HG02610 (cell line): ENCODE measurements at regions not wholly inside any gene's neighbourhood (a gene's known extent, or its start where the extent isn't known, plus 50 kb on each side); places are given as distances from the start of the nearest gene placed in this dataset.

Experiments used
- ATAC-seq: cut with Tn5 transposase; IDR thresholded peaks from one replicate; pipeline ENCODE4 v1.9.1; 2021; ENCODE audit warnings: mild to moderate bottlenecking, moderate library complexity; ENCODE audit not compliant: unreplicated experiment

DNA sequence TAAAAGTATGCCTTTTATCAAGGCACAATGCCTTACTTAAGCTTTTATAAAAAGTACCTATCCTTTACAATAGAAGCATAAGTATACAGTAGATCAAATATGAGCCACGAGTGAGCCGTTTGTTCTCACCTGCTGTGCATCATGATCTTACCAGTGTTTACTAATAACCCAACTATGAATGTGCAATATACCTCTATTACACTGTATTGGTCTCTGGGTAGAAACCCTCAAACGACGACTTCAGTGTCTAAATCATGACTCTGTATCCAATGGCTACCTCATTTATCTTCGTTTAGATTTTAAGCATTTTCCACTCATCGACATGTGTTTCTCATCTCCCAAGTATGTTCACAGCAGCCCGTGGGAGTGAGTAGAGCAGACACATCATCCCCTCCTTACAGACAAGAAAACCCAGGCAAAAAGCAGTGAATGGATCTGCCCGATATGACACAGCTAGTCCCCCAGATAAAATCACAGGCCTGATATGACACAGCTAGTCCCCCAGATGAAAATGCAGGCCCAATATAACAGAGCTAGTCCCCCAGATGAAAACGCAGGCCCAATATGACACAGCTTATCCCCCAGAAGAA, 279.8 kb downstream of the TNS1 start:
- ATAC-seq, result no peak

DNA sequence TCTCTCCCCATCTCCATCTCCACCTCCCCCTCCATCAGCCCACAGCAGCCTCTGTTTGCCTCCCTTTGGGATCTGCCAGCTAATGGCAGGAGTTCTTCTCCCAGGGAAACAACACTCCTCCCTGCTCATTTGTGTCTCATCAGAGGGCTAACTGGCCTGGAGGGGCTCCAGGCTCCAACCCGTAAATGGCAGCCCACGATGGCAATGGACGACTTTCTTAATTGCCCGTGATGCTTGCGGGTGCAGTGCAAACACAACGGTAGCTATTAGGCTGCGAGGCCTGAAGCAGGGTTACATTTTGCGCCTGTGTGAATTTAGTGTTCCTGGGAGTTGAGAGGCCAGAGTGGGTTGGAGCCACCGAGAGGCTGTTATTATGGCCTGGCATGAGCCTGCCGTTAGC, 285.1 kb downstream of the TNS1 start:
- no peak for ATAC-seq

GRCh38 chr2:217715484-217715883, 287.3 kb downstream of the TNS1 start:
- no peak for ATAC-seq

DNA sequence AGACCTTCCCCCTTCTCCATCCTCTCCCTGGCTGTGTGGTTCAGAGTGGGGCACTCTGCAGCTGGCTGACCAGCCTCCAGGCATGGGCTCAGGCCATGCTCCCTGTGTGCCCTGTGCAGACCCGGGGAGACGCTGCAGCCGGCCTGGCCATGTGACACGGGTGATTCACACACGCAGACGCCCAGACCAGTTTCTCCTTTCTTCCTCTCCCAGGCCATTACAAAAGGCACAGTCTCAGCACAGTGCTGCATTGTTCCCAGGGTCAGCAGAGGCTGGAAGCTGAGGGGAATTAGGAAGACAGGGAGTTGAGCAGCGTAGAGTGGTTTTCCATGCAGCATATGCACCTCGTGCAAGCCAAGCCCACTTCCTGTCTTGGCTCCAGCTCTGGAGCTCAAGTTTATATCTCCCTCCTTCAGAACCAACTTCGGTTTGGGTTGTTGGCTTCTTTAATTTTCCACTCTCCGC, 288.5 kb downstream of the TNS1 start:
- no peak for ATAC-seq

GRCh38 chr2:217713395-217714286, 289.2 kb downstream of the TNS1 start:
- no peak for ATAC-seq

DNA sequence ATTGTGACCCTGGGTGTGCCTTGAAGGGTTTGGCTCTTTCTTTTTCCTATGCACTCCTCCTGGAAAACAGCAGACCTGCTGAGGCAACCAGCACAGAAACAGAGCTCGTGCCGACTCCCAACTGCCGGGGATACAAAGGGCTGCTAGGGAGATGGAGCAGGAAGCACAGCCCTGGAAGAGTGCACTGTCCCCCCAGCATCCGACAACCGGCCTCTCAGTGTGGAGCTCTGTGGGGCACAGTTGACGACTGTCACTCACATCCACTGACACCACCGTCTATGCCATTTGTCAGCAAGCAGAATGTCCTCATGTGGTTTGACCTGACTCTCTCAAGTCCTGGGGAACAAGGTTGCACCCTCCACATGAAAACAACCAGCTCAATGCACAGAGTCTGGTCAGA, 290.4 kb downstream of the TNS1 start:
- no peak for ATAC-seq

DNA sequence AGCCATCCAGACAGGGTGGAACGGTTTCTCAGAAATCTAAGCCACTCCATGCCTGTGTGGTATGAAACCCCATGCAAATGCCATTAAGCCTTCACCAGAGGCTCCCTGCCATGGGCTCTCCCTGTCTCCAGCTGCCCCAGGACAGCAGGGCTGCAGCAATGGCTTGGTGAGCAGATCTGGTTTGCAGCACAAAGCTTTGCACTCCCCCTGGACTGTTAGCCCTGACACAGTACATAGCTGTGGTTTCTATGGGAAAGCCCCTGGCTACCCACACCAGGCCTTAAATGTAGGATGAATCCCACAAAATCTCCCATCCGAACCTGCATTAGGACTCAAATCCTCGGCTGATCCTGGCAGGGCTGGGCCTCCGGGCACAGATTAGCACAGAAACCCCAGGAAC, 291.6 kb downstream of the TNS1 start:
- no peak for ATAC-seq

DNA sequence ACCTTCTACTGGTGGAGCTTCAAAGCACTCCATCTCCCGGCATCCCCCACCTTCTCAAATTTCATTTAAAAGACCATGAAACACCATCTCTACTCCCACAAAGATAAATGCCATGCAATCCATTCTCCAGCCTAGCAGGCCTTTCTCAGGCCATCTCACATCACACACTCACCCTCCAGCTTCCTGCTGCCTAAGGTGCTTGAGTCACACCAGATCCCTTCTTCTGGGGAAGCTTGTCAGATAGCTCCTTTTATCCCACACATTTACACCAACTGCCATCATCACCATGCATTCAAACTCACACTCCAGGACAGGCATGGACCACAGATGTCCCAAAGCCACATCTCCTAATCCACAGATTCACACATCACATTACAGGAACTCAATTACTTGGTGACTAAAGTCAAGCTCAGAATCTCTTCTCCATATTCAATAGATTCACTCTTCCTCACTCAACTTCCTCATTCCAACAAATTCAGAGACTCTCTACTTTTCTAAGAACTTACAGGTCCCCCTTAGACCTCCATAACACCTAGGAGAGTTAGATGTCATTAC, 292.5 kb downstream of the TNS1 start:
- no peak for ATAC-seq

DNA sequence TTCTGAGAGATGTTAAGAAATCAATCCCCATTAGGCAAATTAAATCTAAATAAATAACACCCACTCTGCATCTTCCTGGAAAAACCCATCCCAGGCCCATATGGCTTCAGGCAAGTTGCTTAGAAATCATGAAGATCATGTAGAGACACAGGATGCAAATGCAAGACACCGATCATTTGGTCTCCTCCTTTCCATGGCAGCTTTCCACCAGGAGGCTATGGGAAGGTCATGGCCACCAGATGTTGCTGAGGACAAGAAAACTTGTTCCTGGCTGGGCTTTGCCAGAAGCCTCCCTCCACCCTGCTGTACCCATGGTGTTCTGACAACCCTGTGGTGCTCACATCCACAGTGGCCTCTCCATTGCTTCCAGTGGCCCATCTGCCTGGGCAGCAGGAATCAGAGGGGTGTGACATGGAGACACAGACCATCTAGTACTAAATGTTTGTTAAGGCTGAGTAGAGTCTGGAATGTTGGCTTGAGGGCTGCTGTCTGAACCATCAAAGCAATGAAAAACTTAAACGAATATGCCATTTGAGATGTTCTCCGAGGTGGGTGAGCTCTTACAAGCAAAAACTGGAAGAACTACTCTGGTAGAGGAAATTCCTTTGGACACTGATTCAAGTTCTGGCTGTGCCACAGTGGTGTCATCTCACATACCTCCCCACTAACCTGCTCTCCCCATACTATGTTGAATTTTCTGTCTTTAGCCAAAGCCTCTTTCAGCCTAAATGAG, 293.2 kb downstream of the TNS1 start:
- no peak for ATAC-seq

DNA sequence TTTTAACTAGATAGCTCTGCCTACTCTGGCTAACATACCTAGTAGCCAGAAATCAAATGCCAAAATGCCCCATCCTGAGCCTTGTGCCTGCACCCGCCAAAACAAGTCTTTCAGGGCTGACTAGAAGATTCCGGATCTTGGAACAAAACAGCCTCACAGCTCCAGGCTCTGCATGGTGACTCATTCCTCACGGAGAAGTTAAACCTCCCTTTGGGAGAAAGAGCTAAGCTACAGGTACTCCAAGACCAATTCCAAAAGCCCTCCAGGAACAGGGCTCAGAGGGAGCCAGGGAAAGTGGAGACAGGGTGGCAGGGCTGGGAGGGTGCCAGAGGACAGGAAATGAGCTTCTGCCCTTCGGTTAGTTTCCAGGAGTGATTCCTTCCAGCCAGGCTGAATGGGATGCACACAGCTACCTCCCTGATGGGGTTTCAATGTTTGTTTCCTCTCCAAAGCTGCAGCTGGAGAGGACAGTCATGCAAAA, 295.6 kb downstream of the TNS1 start:
- ATAC-seq, result no peak

DNA sequence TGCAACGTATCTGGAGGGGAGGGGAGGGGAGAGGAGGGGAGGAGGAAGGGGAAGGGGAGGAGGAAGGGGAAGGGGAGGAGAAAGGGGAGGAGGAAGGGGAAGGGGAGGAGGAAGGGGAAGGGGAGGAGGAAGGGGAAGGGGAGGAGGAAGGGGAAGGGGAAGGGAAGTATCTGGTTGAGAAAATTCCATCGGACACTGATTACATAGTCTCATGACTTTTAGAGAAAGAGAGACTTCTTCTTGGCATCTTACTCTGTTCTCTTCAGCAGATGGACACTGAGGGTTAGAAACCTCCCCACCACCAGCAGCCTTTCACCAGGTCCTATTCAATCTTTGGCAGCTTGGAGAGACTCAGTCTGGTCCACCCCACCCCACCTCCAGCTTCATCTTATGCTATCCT, 296.3 kb downstream of the TNS1 start:
- ATAC-seq, result no peak

DNA sequence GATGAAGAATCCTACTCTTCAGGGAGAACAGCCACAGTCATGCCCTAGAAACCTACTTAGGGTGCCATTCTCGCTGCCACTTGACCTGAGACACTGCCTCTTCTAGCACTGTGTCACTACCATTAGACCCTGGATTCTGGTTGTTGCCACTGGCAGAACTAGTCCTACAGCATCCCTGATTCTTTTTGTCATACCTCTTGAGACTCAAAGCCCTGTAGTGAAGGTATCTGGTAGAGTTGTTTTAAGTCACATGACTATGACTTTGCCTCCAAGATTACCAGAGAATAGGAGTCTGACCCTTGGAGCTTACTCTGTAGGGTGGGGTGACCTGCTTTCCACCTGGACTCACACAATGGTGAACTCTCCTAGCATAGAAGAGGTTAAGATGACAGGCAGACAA, 296.7 kb downstream of the TNS1 start:
- ATAC-seq, result no peak

- no peak for ATAC-seq
These were observed 297.3 kb downstream of the TNS1 start for GRCh38 chr2:217705461-217705860.

DNA sequence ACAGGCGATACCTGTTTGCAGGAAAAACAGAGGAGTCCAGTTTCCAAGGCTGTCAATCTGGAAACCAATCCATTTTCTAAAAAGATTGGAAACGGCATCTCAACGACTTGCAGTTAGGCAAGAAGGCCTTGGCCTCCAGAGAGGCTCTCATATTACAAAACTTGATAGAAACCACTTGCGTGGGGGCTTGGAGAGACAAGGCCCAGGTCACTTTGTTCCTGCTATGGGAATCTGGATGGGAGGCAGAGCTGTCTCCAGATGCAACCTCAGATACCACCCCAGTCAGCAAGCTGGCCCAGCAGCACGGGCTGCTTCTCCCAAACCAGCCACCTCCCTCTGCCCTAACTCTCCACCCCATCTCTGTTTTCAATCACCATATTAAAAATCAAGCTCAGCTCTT, 298.8 kb downstream of the TNS1 start:
- ATAC-seq, result no peak

- ATAC-seq, result no peak
These were observed 299.7 kb downstream of the TNS1 start for GRCh38 chr2:217703102-217703501.

- ATAC-seq, result no peak
These were observed 301.2 kb downstream of the TNS1 start for GRCh38 chr2:217701622-217702021.

DNA sequence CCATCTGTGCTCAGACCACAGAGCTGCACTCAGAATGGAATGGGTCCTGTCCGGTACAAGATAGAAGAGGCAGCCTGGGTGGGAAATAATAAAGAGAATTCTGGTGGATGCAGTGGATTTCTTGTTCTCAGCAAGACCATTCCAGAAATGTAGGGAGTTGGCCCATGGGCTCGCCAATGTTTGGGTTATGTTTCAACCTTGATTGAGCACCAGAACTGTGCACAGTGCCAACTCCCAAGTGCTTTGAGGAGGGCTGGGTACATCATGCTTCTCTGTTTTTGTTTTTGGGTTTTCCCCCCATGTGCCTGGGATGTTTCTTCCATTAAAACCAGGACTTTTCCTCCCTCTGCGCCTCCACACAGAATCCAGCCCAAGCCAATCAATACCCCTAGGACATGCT, 304.1 kb downstream of the TNS1 start:
- no peak for ATAC-seq

GRCh38 chr2:217695033-217695520, 307.7 kb downstream of the TNS1 start:
- no peak for ATAC-seq

GRCh38 chr2:217694291-217694690, 308.5 kb downstream of the TNS1 start:
- ATAC-seq, result no peak

DNA sequence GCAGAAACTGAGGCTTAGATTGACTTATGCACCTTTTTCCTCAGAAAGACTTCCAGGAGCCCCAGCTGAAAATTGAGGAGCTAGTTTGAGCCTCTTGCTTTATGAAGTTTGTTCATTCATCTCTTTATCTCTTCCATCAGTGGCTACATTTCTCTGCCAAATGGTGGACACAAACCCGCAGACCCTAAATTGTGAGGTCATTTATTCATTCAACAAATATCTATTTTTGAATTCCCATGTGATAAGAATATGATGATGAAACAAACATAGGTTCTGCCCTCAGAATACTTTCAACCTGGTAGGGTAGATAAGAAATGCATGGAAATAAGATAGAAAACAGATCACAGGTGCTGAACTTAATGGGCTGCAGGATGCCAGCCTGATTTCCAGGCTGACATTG, 309.4 kb downstream of the TNS1 start:
- ATAC-seq, result no peak
